ENCODE measurements at regions not wholly inside any gene's neighbourhood (a gene's known extent, or its start where the extent isn't known, plus 50 kb on each side); places are given as distances from the start of the nearest gene placed in this dataset.

DNA sequence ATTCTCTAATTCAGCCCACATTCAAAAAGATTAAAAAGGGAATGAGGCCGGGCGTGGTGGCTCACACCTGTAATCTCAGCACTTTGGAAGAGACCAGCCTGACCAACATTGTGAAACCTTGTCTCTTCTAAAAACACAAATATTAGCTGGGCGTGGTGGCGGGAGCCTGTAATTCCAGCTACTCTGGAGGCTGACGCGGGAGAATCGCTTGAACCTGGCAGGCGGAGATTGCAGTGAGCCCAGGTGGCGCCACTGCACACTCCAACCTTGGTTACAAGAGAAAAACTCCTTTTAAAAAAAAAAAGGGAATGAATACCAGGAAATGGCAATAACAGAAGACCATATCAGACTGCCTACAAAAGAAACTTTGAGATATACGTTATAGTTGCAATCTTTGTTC, 1244.5 kb downstream of the PCDH9 start:
- no peak for ATAC-seq (ENCODE audit: insufficient number of reproducible peaks, low FRiP score, low read depth)
- H3K4me3 ChIP-seq: no peak overlapping the region
- H3K27ac ChIP-seq: no peak overlapping the region
- no peak for TF ChIP-seq CTCF (IDR thresholded peaks at IDR 0.05)
- H3K9me3 ChIP-seq: no peaks in the 10 kb centered on the region
- H3K4me1 ChIP-seq (ENCODE audit: control insufficient read depth in 1 of 2, low read depth in 2 of 2): no peaks in the 10 kb centered on the region
- H3K36me3 ChIP-seq: no peaks in the 10 kb centered on the region
- DNase-seq (ENCODE audit: low spot score): no peak
- H3K27me3 ChIP-seq (replicated peaks; ENCODE audit: insufficient read depth): no peaks in the 10 kb centered on the region

DNA sequence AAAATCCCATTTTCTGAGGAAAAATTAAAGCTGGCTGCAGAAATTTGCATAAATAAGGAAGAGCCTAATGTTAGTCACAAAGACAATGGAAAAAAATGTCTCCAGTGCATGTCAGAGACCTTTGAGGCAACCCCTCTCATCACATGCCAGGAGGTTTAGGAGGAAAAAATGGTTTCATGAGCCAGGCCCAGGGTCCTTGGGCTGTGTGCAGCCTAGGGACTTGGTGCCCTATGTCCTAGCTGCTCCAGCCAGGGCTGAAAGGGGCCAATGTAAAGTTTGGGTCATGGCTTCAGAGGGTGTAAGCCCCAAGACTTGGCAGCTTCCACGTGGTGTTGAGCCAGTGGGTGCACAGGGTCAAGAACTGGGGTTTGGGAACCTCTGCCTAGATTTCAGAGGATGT, 1252.6 kb downstream of the PCDH9 start:
- Histone ChIP-seq H3K27me3 (replicated peaks; ENCODE audit: insufficient read depth) (no peaks in the 10 kb centered on the region), H3K9me3 (no peaks in the 10 kb centered on the region), H3K36me3 (no peaks in the 10 kb centered on the region), H3K4me3 (no peak overlapping the region), H3K27ac (no peak overlapping the region), H3K4me1 (ENCODE audit: control insufficient read depth in 1 of 2, low read depth in 2 of 2) (no peaks in the 10 kb centered on the region)
- DNase-seq (ENCODE audit: low spot score) (no peak), ATAC-seq (ENCODE audit: insufficient number of reproducible peaks, low FRiP score, low read depth) (no peak)
- no peak for TF ChIP-seq CTCF (IDR thresholded peaks at IDR 0.05)

- Histone ChIP-seq H3K4me3 (no peak overlapping the region), H3K9me3 (no peaks in the 10 kb centered on the region), H3K36me3 (no peaks in the 10 kb centered on the region), H3K4me1 (ENCODE audit: control insufficient read depth in 1 of 2, low read depth in 2 of 2) (no peaks in the 10 kb centered on the region), H3K27me3 (replicated peaks; ENCODE audit: insufficient read depth) (no peaks in the 10 kb centered on the region), H3K27ac (no peak overlapping the region)
- no peak for ATAC-seq (ENCODE audit: insufficient number of reproducible peaks, low FRiP score, low read depth)
- TF ChIP-seq CTCF (IDR thresholded peaks at IDR 0.05): no peak
- no peak for DNase-seq (ENCODE audit: low spot score)
Observed at GRCh38 chr13:65971541-65971940, 1258.6 kb downstream of the PCDH9 start.

GRCh38 chr13:65966991-65967451, 1263.1 kb downstream of the PCDH9 start:
- no peak for TF ChIP-seq CTCF (IDR thresholded peaks at IDR 0.05)
- Histone ChIP-seq H3K27me3 (replicated peaks; ENCODE audit: insufficient read depth) (no peaks in the 10 kb centered on the region), H3K4me1 (ENCODE audit: control insufficient read depth in 1 of 2, low read depth in 2 of 2) (no peaks in the 10 kb centered on the region), H3K27ac (no peak overlapping the region), H3K36me3 (no peaks in the 10 kb centered on the region), H3K9me3 (no peaks in the 10 kb centered on the region), H3K4me3 (no peak overlapping the region)
- no peak for DNase-seq (ENCODE audit: low spot score)
- ATAC-seq (ENCODE audit: insufficient number of reproducible peaks, low FRiP score, low read depth): no peak

GRCh38 chr13:65965501-65965900, 1264.6 kb downstream of the PCDH9 start:
- DNase-seq (ENCODE audit: low spot score): no peak
- Histone ChIP-seq H3K4me1 (ENCODE audit: control insufficient read depth in 1 of 2, low read depth in 2 of 2) (no peaks in the 10 kb centered on the region), H3K9me3 (no peaks in the 10 kb centered on the region), H3K27ac (no peak overlapping the region), H3K4me3 (no peak overlapping the region), H3K36me3 (no peaks in the 10 kb centered on the region), H3K27me3 (replicated peaks; ENCODE audit: insufficient read depth) (no peaks in the 10 kb centered on the region)
- TF ChIP-seq CTCF (IDR thresholded peaks at IDR 0.05): no peak
- ATAC-seq (ENCODE audit: insufficient number of reproducible peaks, low FRiP score, low read depth): no peak
